ENCODE measurements at regions not wholly inside any gene's neighbourhood (a gene's known extent, or its start where the extent isn't known, plus 50 kb on each side); places are given as distances from the start of the nearest gene placed in this dataset.

GRCh38 chr16:48852951-48853350 lies 243.0 kb upstream of the N4BP1 start:
- Histone ChIP-seq H3K9me3 (ENCODE audit: severe bottlenecking) (no peaks in the 10 kb centered on the region), H3K4me3 (ENCODE audit: severe bottlenecking) (no peak overlapping the region), H3K27ac (ENCODE audit: poor library complexity, severe bottlenecking) (no peak overlapping the region), H3K4me1 (ENCODE audit: insufficient read depth, poor library complexity, severe bottlenecking) (no peaks in the 10 kb centered on the region), H3K27me3 (ENCODE audit: insufficient read depth, poor library complexity, severe bottlenecking) (peaks cover 5% of the 10 kb centered on the region), H3K36me3 (ENCODE audit: low read depth) (no peaks in the 10 kb centered on the region)
- ATAC-seq (ENCODE audit: low read depth) (no peak), DNase-seq (ENCODE audit: low spot score) (no peak)
- no peak for TF ChIP-seq CTCF (IDR thresholded peaks at IDR 0.05; ENCODE audit: poor library complexity, severe bottlenecking)

GRCh38 chr16:48852458-48852857 lies 242.5 kb upstream of the N4BP1 start:
- Histone ChIP-seq H3K9me3 (ENCODE audit: severe bottlenecking) (no peaks in the 10 kb centered on the region), H3K36me3 (ENCODE audit: low read depth) (no peaks in the 10 kb centered on the region), H3K4me1 (ENCODE audit: insufficient read depth, poor library complexity, severe bottlenecking) (no peaks in the 10 kb centered on the region), H3K27me3 (ENCODE audit: insufficient read depth, poor library complexity, severe bottlenecking) (no peaks in the 10 kb centered on the region), H3K27ac (ENCODE audit: poor library complexity, severe bottlenecking) (no peak overlapping the region), H3K4me3 (ENCODE audit: severe bottlenecking) (no peak overlapping the region)
- DNase-seq (ENCODE audit: low spot score) (no peak), ATAC-seq (ENCODE audit: low read depth) (no peak)
- TF ChIP-seq CTCF (IDR thresholded peaks at IDR 0.05; ENCODE audit: poor library complexity, severe bottlenecking) = no peak

- Histone ChIP-seq H3K4me1 (ENCODE audit: insufficient read depth, poor library complexity, severe bottlenecking) (no peaks in the 10 kb centered on the region), H3K9me3 (ENCODE audit: severe bottlenecking) (no peaks in the 10 kb centered on the region), H3K4me3 (ENCODE audit: severe bottlenecking) (no peak overlapping the region), H3K27ac (ENCODE audit: poor library complexity, severe bottlenecking) (no peak overlapping the region), H3K36me3 (ENCODE audit: low read depth) (no peaks in the 10 kb centered on the region), H3K27me3 (ENCODE audit: insufficient read depth, poor library complexity, severe bottlenecking) (no peaks in the 10 kb centered on the region)
- ATAC-seq (ENCODE audit: low read depth) (0 out of 3 replicates have a peak, but pooled peaks have one; percentile 41), DNase-seq (ENCODE audit: low spot score) (no peak)
- TF ChIP-seq CTCF (IDR thresholded peaks at IDR 0.05; ENCODE audit: poor library complexity, severe bottlenecking) = no peak
Measured at GRCh38 chr16:48850097-48850770, 240.3 kb upstream of the N4BP1 start.

- H3K36me3 ChIP-seq (ENCODE audit: low read depth) = no peaks in the 10 kb centered on the region
- no peak for ATAC-seq (ENCODE audit: low read depth)
- no peak overlapping the region for H3K4me3 ChIP-seq (ENCODE audit: severe bottlenecking)
- H3K27ac ChIP-seq (ENCODE audit: poor library complexity, severe bottlenecking) = no peak overlapping the region
- no peaks in the 10 kb centered on the region for H3K27me3 ChIP-seq (ENCODE audit: insufficient read depth, poor library complexity, severe bottlenecking)
- no peak for DNase-seq (ENCODE audit: low spot score)
- H3K9me3 ChIP-seq (ENCODE audit: severe bottlenecking) = no peaks in the 10 kb centered on the region
- TF ChIP-seq CTCF (IDR thresholded peaks at IDR 0.05; ENCODE audit: poor library complexity, severe bottlenecking) = no peak
- no peaks in the 10 kb centered on the region for H3K4me1 ChIP-seq (ENCODE audit: insufficient read depth, poor library complexity, severe bottlenecking)
Measured at GRCh38 chr16:48846277-48846676, 236.3 kb upstream of the N4BP1 start.

- Histone ChIP-seq H3K4me3 (ENCODE audit: severe bottlenecking) (no peak overlapping the region), H3K9me3 (ENCODE audit: severe bottlenecking) (no peaks in the 10 kb centered on the region), H3K27ac (ENCODE audit: poor library complexity, severe bottlenecking) (no peak overlapping the region), H3K27me3 (ENCODE audit: insufficient read depth, poor library complexity, severe bottlenecking) (no peaks in the 10 kb centered on the region), H3K4me1 (ENCODE audit: insufficient read depth, poor library complexity, severe bottlenecking) (no peaks in the 10 kb centered on the region), H3K36me3 (ENCODE audit: low read depth) (no peaks in the 10 kb centered on the region)
- TF ChIP-seq CTCF (IDR thresholded peaks at IDR 0.05; ENCODE audit: poor library complexity, severe bottlenecking) = no peak
- ATAC-seq (ENCODE audit: low read depth) = no peak
- no peak for DNase-seq (ENCODE audit: low spot score)
Measured at GRCh38 chr16:48845261-48845660, 235.3 kb upstream of the N4BP1 start.

All from RWPE2 (cell line).